SK-N-SH (cell line): ENCODE measurements at regions not wholly inside any gene's neighbourhood (a gene's known extent, or its start where the extent isn't known, plus 50 kb on each side); places are given as distances from the start of the nearest gene placed in this dataset.

Experiments
- CTCF ChIA-PET: fragments of 300-600, 350-600 bp; formaldehyde crosslinking; extraction: SDS; loops from one replicate; lab custom pipeline; 2021; lab: Yijun Ruan, JAX
- POLR2A ChIA-PET: fragments of 350-600 bp; sonication (Branson Sonifier 250); formaldehyde crosslinking; extraction: SDS; loops from one replicate; lab custom pipeline; 2020; ENCODE audit warnings: antibody characterized with exemption, inconsistent platforms; lab: Yijun Ruan, JAX
- DNase-seq: peaks from one replicate; pipeline ENCODE4 v3.0.0; 2012
- H2AFZ ChIP-seq: fragments of 200-600 bp; sonication (generic); 2 replicates; pipeline ENCODE4 v1.8.1; 2016; ENCODE audit warnings: antibody characterized with exemption, mild to moderate bottlenecking, low read depth
- H3F3A ChIP-seq: fragments of 200-600 bp; sonication (generic); replicated peaks from 2 replicates; pipeline ENCODE3; 2016; ENCODE audit warnings: antibody characterized with exemption, mild to moderate bottlenecking; ENCODE audit not compliant: insufficient read depth
- H3K27ac ChIP-seq, 2 experiments: fragments of 200-500 bp in 1 of 2; fragments of 200-600 bp in 1 of 2; sonication (Bioruptor generic) in 1 of 2; sonication (generic), shearing (Covaris generic) in 1 of 2; 2 replicates each; pipeline versions ENCODE4 v1.5.1 to v1.6.1; 2014 to 2016; ENCODE audit warnings: low read depth in 2 of 2, inconsistent platforms in 1 of 2, low read length in 1 of 2, mild to moderate bottlenecking in 1 of 2, mixed read lengths in 1 of 2
- H3K27me3 ChIP-seq: fragments of 200-600 bp; sonication (generic), shearing (Covaris generic); 2 replicates; pipeline ENCODE4 v1.6.1; 2016; ENCODE audit warnings: mixed run types; ENCODE audit not compliant: insufficient read depth
- H3K36me3 ChIP-seq, 2 experiments: fragments of 200-500 bp in 1 of 2; fragments of 200-600 bp in 1 of 2; sonication (Bioruptor generic) in 1 of 2; sonication (generic) in 1 of 2; replicated peaks in 1 of 2; 2 replicates each; pipeline versions ENCODE3 to v1.5.1; 2014 to 2016; ENCODE audit warnings: low read length in 1 of 2, mild to moderate bottlenecking in 1 of 2; ENCODE audit not compliant: insufficient read depth in 2 of 2, control insufficient read depth in 1 of 2
- H3K4me1 ChIP-seq, 2 experiments: fragments of 200-500 bp in 1 of 2; fragments of 200-600 bp in 1 of 2; sonication (Bioruptor generic) in 1 of 2; sonication (generic), shearing (Covaris generic) in 1 of 2; 2 replicates each; pipeline versions ENCODE4 v1.5.1 to v1.6.1; 2014 to 2016; ENCODE audit warnings: low read depth in 1 of 2, low read length in 1 of 2, mixed run types in 1 of 2; ENCODE audit not compliant: insufficient read depth in 2 of 2, control insufficient read depth in 1 of 2
- H3K4me2 ChIP-seq: fragments of 200-600 bp; sonication (generic), shearing (Covaris generic); 2 replicates; pipeline ENCODE4 v1.6.1; 2017; ENCODE audit warnings: mixed run types
- H3K4me3 ChIP-seq, 2 experiments: fragments of 200-500 bp in 1 of 2; fragments of 200-600 bp in 1 of 2; sonication (Bioruptor generic) in 1 of 2; sonication (generic), shearing (Covaris generic) in 1 of 2; 2 replicates each; pipeline versions ENCODE4 v1.5.1 to v1.8.1; 2014 to 2016; ENCODE audit warnings: low read depth in 2 of 2, inconsistent platforms in 1 of 2, low read length in 1 of 2, mild to moderate bottlenecking in 1 of 2, mixed read lengths in 1 of 2, moderate library complexity in 1 of 2
- H3K79me2 ChIP-seq: fragments of 200-600 bp; sonication (generic); 2 replicates; pipeline ENCODE4 v1.8.1; 2017; ENCODE audit warnings: mild to moderate bottlenecking; ENCODE audit not compliant: insufficient read depth
- H3K9ac ChIP-seq: fragments of 200-600 bp; sonication (generic); 2 replicates; pipeline ENCODE4 v1.6.1; 2017; ENCODE audit warnings: mixed run types
- H3K9me2 ChIP-seq: fragments of 200-600 bp; sonication (generic); 2 replicates; pipeline ENCODE4 v1.6.1; 2017; ENCODE audit warnings: mixed run types
- H3K9me3 ChIP-seq: fragments of 200-600 bp; sonication (generic); 2 replicates; pipeline ENCODE4 v1.6.1; 2017; ENCODE audit warnings: mixed run types, mild to moderate bottlenecking, moderate library complexity
- H4K20me1 ChIP-seq: fragments of 200-600 bp; sonication (generic); 2 replicates; pipeline ENCODE4 v1.6.1; 2017; ENCODE audit warnings: mild to moderate bottlenecking, mixed run types; ENCODE audit not compliant: insufficient read depth
- CHD2 ChIP-seq: fragments of 150-350 bp; IDR thresholded peaks from 2 replicates; pipeline ENCODE4 v1.6.1; 2018; ENCODE audit warnings: low read length; ENCODE audit not compliant: partially characterized antibody
- CTCF ChIP-seq: fragments of 200-600 bp; sonication (generic); IDR thresholded peaks from 2 replicates; pipeline ENCODE4 v1.6.1; 2017; ENCODE audit warnings: antibody characterized with exemption, mild to moderate bottlenecking, moderate library complexity
- EP300 ChIP-seq, 2 experiments: IDR thresholded peaks; 2 replicates each; pipeline versions ENCODE4 v1.4.0 to v1.6.1; 2012; ENCODE audit warnings: borderline replicate concordance in 1 of 2, low read depth in 1 of 2, low read length in 1 of 2
- FOXJ3 ChIP-seq: sonication (generic); formaldehyde crosslinking; IDR thresholded peaks from 2 replicates; pipeline ENCODE4 v1.5.1; 2020; ENCODE audit warnings: mild to moderate bottlenecking, missing genetic modification reagents
- FOXM1 ChIP-seq: IDR thresholded peaks from 2 replicates; pipeline ENCODE4 v1.4.0; 2012; ENCODE audit warnings: low read depth, mild to moderate bottlenecking
- GATA2 ChIP-seq: sonication (generic); formaldehyde crosslinking; IDR thresholded peaks from 2 replicates; pipeline ENCODE4 v1.5.0; 2020; ENCODE audit warnings: mild to moderate bottlenecking, missing genetic modification reagents
- JUND ChIP-seq: IDR thresholded peaks from 2 replicates; pipeline ENCODE4 v1.4.0; 2012
- MAX ChIP-seq: IDR thresholded peaks from 2 replicates; pipeline ENCODE4 v1.4.0; 2012; ENCODE audit warnings: low read depth
- MEF2A ChIP-seq: IDR thresholded peaks from 2 replicates; pipeline ENCODE4 v1.4.0; 2012; ENCODE audit warnings: low read depth, borderline replicate concordance
- MXI1 ChIP-seq: IDR thresholded peaks from 2 replicates; pipeline ENCODE4 v1.6.1; 2012; ENCODE audit warnings: mild to moderate bottlenecking, low read depth, low read length, improper control_type of control experiment
- NFIC ChIP-seq: IDR thresholded peaks from 2 replicates; pipeline ENCODE4 v1.4.0; 2012; ENCODE audit warnings: borderline replicate concordance
- POLR2AphosphoS5 ChIP-seq: IDR thresholded peaks from 2 replicates; pipeline ENCODE4 v1.6.1; 2012; ENCODE audit warnings: low read depth, low read length
- RAD21 ChIP-seq: IDR thresholded peaks from 2 replicates; pipeline ENCODE4 v1.6.1; 2012; ENCODE audit warnings: mild to moderate bottlenecking, low read length
- RXRA ChIP-seq: IDR thresholded peaks from 2 replicates; pipeline ENCODE4 v1.4.0; 2012; ENCODE audit warnings: low read depth, mild to moderate bottlenecking, borderline replicate concordance
- SIN3A ChIP-seq: IDR thresholded peaks from 2 replicates; pipeline ENCODE4 v1.6.1; 2012; ENCODE audit warnings: low read depth, mild to moderate bottlenecking, low read length, moderate library complexity, borderline replicate concordance
- TAF1 ChIP-seq: IDR thresholded peaks from 2 replicates; pipeline ENCODE4 v1.6.1; 2012; ENCODE audit warnings: low read depth, mild to moderate bottlenecking, low read length, moderate library complexity, borderline replicate concordance
- TCF12 ChIP-seq: IDR thresholded peaks from 2 replicates; pipeline ENCODE4 v1.4.0; 2012
- TEAD4 ChIP-seq: IDR thresholded peaks from 2 replicates; pipeline ENCODE4 v1.4.0; 2012; ENCODE audit warnings: mild to moderate bottlenecking, borderline replicate concordance; ENCODE audit not compliant: insufficient read depth
- USF1 ChIP-seq: IDR thresholded peaks from 2 replicates; pipeline ENCODE4 v1.4.0; 2012; ENCODE audit warnings: low read depth, borderline replicate concordance
- YY1 ChIP-seq: IDR thresholded peaks from 2 replicates; pipeline ENCODE4 v1.4.0; 2012; ENCODE audit warnings: low read depth, mild to moderate bottlenecking
- WGBS: methylation state at CpG from one replicate; pipeline ENCODE4 v1.1.6; 2017; ENCODE audit warnings: low lambda C conversion rate; 5-methylcytosine and 5-hydroxymethylcytosine counted together

GRCh38 chr11:24239930-24240329, 256.9 kb upstream of the LUZP2 start:
- no peak overlapping the region for H3K4me3 ChIP-seq
- H3K27ac ChIP-seq = no peak overlapping the region
- no peaks in the 10 kb centered on the region for H3K27me3 ChIP-seq
- TF ChIP-seq TCF12 (no peak), USF1 (no peak), RXRA (no peak), CTCF (no peak), POLR2AphosphoS5 (no peak), SIN3A (no peak), EP300 (IDR thresholded peaks at IDR 0.05; ENCODE audit: borderline replicate concordance in 1 of 2, low read depth in 1 of 2, low read length in 1 of 2) (no peak), GATA2 (CRISPR knock-in tag) (no peak), JUND (no peak), FOXM1 (no peak), TEAD4 (no peak), FOXJ3 (CRISPR knock-in tag) (no peak), CHD2 (no peak), MAX (no peak)
- no peaks in the 10 kb centered on the region for H3K36me3 ChIP-seq
- no peaks in the 10 kb centered on the region for H3K9me3 ChIP-seq
- ChIA-PET POLR2A (no interaction called here), CTCF (interaction anchor here (0.7 kb wide), 1 partner anchor 1005 kb away, joined by 3 read pairs; no protein-coding TSS in a partner anchor)
- no peaks in the 10 kb centered on the region for H3K79me2 ChIP-seq
- peaks cover 5% of the 10 kb centered on the region; the same call in 1 of the 2 replicates for H3K9me2 ChIP-seq
- peaks cover 0 to 5% of the 10 kb centered on the region in 2 experiments; a peak in 1 of 4 replicates for H3K4me1 ChIP-seq
- H3K4me2 ChIP-seq = no peak overlapping the region
- no peaks in the 10 kb centered on the region for H3F3A ChIP-seq
- no peaks in the 10 kb centered on the region for H4K20me1 ChIP-seq
- no peak for DNase-seq
- H3K9ac ChIP-seq = no peak overlapping the region
- no peak overlapping the region for H2AFZ ChIP-seq

- Histone ChIP-seq H3K27ac (no peak overlapping the region), H3K4me3 (no peak overlapping the region), H3K4me1 (peaks cover 0 to 2% of the 10 kb centered on the region in 2 experiments; a peak in 1 of 4 replicates), H4K20me1 (no peaks in the 10 kb centered on the region), H3K36me3 (no peaks in the 10 kb centered on the region), H3K27me3 (no peaks in the 10 kb centered on the region), H3K9me2 (peaks cover 5% of the 10 kb centered on the region; the same call in 1 of the 2 replicates), H3K9me3 (no peaks in the 10 kb centered on the region), H3K79me2 (no peaks in the 10 kb centered on the region), H3K4me2 (no peak overlapping the region), H2AFZ (no peak overlapping the region), H3F3A (no peaks in the 10 kb centered on the region), H3K9ac (no peak overlapping the region)
- ChIA-PET POLR2A (no interaction called here), CTCF (no interaction called here)
- DNase-seq = no peak
- WGBS = 50% methylated on average over 1 of the region's 1 CpG
- no peak for TF ChIP-seq POLR2AphosphoS5
- TF ChIP-seq NFIC = no peak
- no peak for TF ChIP-seq USF1
- no peak for TF ChIP-seq YY1
- no peak for TF ChIP-seq SIN3A
- no peak for TF ChIP-seq CHD2
- no peak for TF ChIP-seq TEAD4
- no peak for TF ChIP-seq RAD21
- no peak for TF ChIP-seq MAX
- TF ChIP-seq RXRA = no peak
- no peak for TF ChIP-seq JUND
- no peak for TF ChIP-seq FOXM1
- TF ChIP-seq CTCF = no peak
- TF ChIP-seq TAF1 = no peak
- TF ChIP-seq GATA2 (CRISPR knock-in tag) = no peak
- TF ChIP-seq MXI1 = no peak
- no peak for TF ChIP-seq MEF2A
Observed at GRCh38 chr11:24240496-24241175, 256.2 kb upstream of the LUZP2 start.
